SIG-M5 treated with dmso at 0.1 percent for 504 hours (cell line): ENCODE measurements at regions not wholly inside any gene's neighbourhood (a gene's known extent, or its start where the extent isn't known, plus 50 kb on each side); places are given as distances from the start of the nearest gene placed in this dataset.
"Not testable (repeated sequence)": the region's sequence is repeated elsewhere in the genome, so short reads cannot be mapped to it uniquely, and the experiment has no call there.

ENCODE experiments used
- DNase-seq: peaks from one replicate; lab custom pipeline; 2025; ENCODE audit not compliant: unreplicated experiment; lab: John Stamatoyannopoulos, UW

GRCh38 chr20:29319725-29320124 is 1937.7 kb upstream of the DEFB115 start:
- DNase-seq = no peak

- DNase-seq = not testable (repeated sequence)
These were observed 1937.1 kb upstream of the DEFB115 start for GRCh38 chr20:29320216-29320949.

GRCh38 chr20:29323631-29324515 is 1933.6 kb upstream of the DEFB115 start:
- not testable (repeated sequence) for DNase-seq

- DNase-seq = not testable (repeated sequence)
These were observed 1932.8 kb upstream of the DEFB115 start for GRCh38 chr20:29324516-29325303.

DNA sequence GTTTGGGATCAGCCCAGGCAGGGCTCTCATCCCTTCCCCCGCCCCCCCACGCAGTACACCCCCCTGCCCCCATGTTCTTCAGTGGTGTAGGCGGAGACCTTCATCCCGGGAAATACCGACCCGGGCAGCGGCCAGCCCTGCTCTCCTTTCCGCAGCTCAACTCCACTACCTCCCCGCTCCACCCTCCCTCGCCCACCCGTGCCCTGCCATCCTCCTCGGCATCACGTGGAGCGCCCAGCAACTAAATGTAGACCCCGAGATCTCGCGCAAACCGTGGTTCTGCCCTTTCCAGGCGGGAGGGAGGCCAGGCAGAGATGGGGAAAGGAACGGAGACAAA is 1932.2 kb upstream of the DEFB115 start:
- no peak for DNase-seq

DNA sequence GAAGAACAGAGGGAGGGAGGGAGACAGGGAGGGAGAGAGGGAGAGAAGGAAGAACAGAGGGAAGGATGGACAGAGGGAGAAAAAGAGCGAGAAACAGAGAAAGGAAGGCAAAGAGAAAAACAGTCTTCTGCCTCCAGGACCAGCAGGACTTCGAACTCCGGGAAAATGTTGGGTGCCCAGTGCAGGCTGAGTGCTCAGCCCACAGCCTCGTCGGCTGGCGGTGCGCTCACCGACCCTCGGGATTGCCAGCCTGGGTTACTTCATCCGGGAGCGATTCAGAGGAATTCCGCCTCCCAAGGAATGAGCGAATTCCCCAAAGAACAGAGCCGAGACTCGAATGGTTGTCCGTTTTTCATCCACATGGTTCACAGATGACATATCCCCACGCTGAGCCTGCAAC is 1931.7 kb upstream of the DEFB115 start:
- not testable (repeated sequence) for DNase-seq

- DNase-seq = no peak
These were observed 1930.9 kb upstream of the DEFB115 start for GRCh38 chr20:29326376-29327070.

- DNase-seq = not testable (repeated sequence)
These were observed 1929.7 kb upstream of the DEFB115 start for GRCh38 chr20:29327600-29328420.

- DNase-seq = not testable (repeated sequence)
These were observed 1926.9 kb upstream of the DEFB115 start for GRCh38 chr20:29330429-29331115.

- no peak for DNase-seq
These were observed 1907.6 kb upstream of the DEFB115 start for GRCh38 chr20:29349836-29350235.

DNA sequence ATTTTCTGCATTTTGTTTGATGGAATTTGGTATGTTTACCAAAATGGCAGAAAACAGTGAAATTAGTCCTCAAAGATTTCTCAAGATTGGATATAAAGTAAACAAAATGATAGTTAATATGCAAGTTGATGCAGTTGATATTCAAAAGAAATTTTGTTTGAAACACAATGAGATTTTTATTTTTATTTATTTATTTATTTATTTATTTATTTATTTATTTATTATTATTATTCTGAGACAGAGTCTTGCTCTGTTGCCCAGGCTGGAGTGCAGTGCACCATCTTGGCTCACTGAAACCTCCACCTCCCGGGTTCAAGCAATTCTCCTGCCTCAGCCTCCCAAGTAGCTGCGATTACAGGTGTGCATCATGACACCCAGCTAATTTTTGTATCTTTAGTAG is 1881.5 kb upstream of the DEFB115 start:
- DNase-seq = not testable (repeated sequence)

DNA sequence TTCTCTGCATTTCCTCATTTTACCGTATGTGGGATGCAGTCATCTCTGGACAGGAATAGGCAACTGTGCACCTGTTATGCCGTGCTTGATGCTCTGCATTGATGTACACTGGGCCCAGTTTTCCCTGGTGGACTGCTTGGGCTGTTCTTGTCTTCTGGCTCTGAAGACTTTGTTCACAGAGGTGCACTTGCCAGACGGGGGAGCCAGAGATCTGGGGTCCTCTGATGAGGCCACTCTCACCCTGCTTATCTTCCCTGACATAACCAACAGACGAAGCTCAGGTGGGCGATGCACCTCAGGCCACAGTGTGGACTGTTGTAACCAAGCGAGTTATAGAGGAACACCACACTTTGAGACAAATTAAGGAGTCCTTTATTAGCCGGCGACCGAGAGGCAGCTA is 1864.6 kb upstream of the DEFB115 start:
- not testable (repeated sequence) for DNase-seq

GRCh38 chr20:29408034-29408695 is 1849.3 kb upstream of the DEFB115 start:
- no peak for DNase-seq

- DNase-seq = not testable (repeated sequence)
These were observed 1848.8 kb upstream of the DEFB115 start for GRCh38 chr20:29408707-29409106.

- DNase-seq = not testable (repeated sequence)
These were observed 1848.2 kb upstream of the DEFB115 start for GRCh38 chr20:29409160-29409689.

DNA sequence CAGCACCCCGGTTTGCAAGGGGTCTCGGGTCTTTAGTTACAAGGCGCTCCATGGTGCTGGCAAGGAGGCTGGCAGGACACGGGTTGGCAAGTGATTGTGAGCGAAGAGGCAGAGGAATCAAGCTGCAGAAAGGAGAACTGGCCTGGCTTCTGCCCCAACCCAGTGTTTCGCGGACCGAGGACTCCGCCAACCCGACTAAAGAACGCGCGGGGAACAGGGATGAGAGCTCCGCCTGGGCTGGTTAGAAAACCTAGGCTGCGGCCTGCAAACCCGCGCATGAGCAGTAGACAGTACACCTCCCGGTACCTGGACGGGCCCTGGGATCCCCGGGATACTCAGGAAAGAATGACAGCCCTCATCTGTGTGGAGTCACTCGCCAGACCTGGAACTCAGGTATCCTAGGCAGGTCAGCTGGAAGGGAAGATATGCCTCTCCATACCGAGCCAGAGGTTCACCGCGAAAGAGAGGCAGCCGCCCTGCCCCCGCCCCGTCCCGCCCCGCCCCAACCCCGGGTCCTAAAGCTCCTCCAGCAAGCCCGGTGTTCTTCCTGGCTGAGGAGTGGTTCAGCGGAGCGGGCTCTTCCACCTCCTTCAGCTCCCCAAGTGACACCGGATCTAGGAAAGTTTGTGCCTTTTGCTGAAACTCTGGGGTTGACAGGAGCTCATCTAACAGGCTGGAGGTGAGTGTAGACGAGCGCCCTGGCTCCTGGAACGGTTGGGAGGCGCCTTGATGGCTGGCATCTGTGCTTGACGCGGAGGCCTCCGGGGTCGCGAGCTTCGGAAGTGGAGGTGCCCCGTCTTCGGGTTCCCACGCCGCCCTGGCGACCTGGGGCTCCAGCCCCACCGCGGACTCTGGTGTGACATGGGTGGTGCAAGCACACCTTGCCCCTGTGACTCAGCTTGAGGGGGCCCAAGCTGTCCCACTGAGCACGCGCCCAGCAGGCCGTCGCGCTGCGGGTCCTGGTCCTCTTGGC is 1847.3 kb upstream of the DEFB115 start:
- no peak for DNase-seq

- no peak for DNase-seq
These were observed 1846.5 kb upstream of the DEFB115 start for GRCh38 chr20:29410806-29411457.
